PC-3 (cell line): ENCODE measurements at regions not wholly inside any gene's neighbourhood (a gene's known extent, or its start where the extent isn't known, plus 50 kb on each side); places are given as distances from the start of the nearest gene placed in this dataset.

Source experiments
- ATAC-seq: fragments of 200-7000 bp; cut with Tn5 transposase; 2 replicates; pipeline ENCODE4 v1.9.1; 2020; ENCODE audit warnings: mild to moderate bottlenecking, moderate library complexity
- BruUV-seq: library from RNA; stranded (reverse); fragments of 400-500 nt; replicated peaks from 2 replicates; lab custom pipeline; 2021; lab: Mats Ljungman, UMichigan
- CTCF ChIA-PET: fragments of 300-600 bp; sonication (Branson Sonifier 250); formaldehyde crosslinking; loops from one replicate; lab custom pipeline; 2022; ENCODE audit warnings: antibody characterized with exemption; lab: Charles Lee
- POLR2A ChIA-PET: fragments of 300-600 bp; sonication (Branson Sonifier 250); formaldehyde crosslinking; loops from one replicate; lab custom pipeline; 2022; ENCODE audit warnings: antibody characterized with exemption; ENCODE audit not compliant: unreplicated experiment; lab: Charles Lee
- DNase-seq: peaks from one replicate; pipeline ENCODE4 v3.0.0-alpha.2; 2015
- H2AFZ ChIP-seq: fragments of 300-600 bp; sonication (generic); 2 replicates; pipeline ENCODE4 v1.6.0; 2016; ENCODE audit warnings: antibody characterized with exemption, low read length
- H3F3A ChIP-seq: fragments of 300-600 bp; sonication (generic); one replicate; pipeline ENCODE4 v1.6.0; 2017; ENCODE audit warnings: antibody characterized with exemption, low read length, control low read depth, mild to moderate bottlenecking; ENCODE audit not compliant: unreplicated experiment
- H3K27ac ChIP-seq: fragments of 300-600 bp; sonication (generic); 2 replicates; pipeline ENCODE4 v1.5.1; 2016; ENCODE audit warnings: mild to moderate bottlenecking, low read length
- H3K27me3 ChIP-seq: fragments of 300-600 bp; sonication (generic); 2 replicates; pipeline ENCODE4 v1.6.1; 2016; ENCODE audit warnings: low read length, mixed read lengths
- H3K36me3 ChIP-seq: fragments of 300-600 bp; sonication (generic); 2 replicates; pipeline ENCODE4 v1.6.1; 2016; ENCODE audit warnings: low read depth, mixed run types, low read length, mixed read lengths
- H3K4me1 ChIP-seq: fragments of 300-600 bp; sonication (generic); 2 replicates; pipeline ENCODE4 v1.5.1; 2016; ENCODE audit warnings: low read length; ENCODE audit not compliant: insufficient read depth
- H3K4me2 ChIP-seq: fragments of 300-600 bp; sonication (generic); 2 replicates; pipeline ENCODE4 v1.6.0; 2016; ENCODE audit warnings: low read length
- H3K4me3 ChIP-seq: fragments of 300-600 bp; sonication (generic); 2 replicates; pipeline ENCODE4 v1.5.1; 2016; ENCODE audit warnings: mild to moderate bottlenecking, low read length, mixed read lengths
- H3K79me2 ChIP-seq: fragments of 300-600 bp; sonication (generic); 2 replicates; pipeline ENCODE4 v1.6.1; 2017; ENCODE audit warnings: low read length, mixed read lengths
- H3K9ac ChIP-seq: fragments of 300-600 bp; sonication (generic); 2 replicates; pipeline ENCODE4 v1.6.0; 2016; ENCODE audit warnings: mild to moderate bottlenecking, low read length
- H3K9me2 ChIP-seq: fragments of 300-600 bp; sonication (generic); replicated peaks from 2 replicates; pipeline ENCODE4 v1.6.1; 2016; ENCODE audit warnings: mixed run types, low read length, mixed read lengths
- H3K9me3 ChIP-seq: fragments of 300-600 bp; sonication (generic); 2 replicates; pipeline ENCODE4 v1.6.1; 2016; ENCODE audit warnings: low read length, mixed read lengths
- H4K20me1 ChIP-seq: fragments of 300-600 bp; sonication (generic); 2 replicates; pipeline ENCODE4 v1.6.1; 2016; ENCODE audit warnings: low read length, mixed read lengths
- CTCF ChIP-seq: fragments of 300-600 bp; sonication (generic); conservative IDR thresholded peaks from 2 replicates; pipeline ENCODE4 v1.5.1; 2017; ENCODE audit warnings: antibody characterized with exemption, low read depth, mild to moderate bottlenecking, low read length
- EZH2 ChIP-seq: fragments of 300-600 bp; sonication (generic); IDR thresholded peaks from one replicate; pipeline ENCODE4 v1.6.1; 2017; ENCODE audit warnings: antibody characterized with exemption, mild to moderate bottlenecking, low read length; ENCODE audit not compliant: unreplicated experiment
- EZH2phosphoT487 ChIP-seq: fragments of 300-600 bp; sonication (generic); IDR thresholded peaks from 2 replicates; pipeline ENCODE4 v1.6.1; 2018; ENCODE audit warnings: mild to moderate bottlenecking, antibody characterized with exemption, low read length, borderline replicate concordance
- intact Hi-C: fragments of 100-400 bp; cut with micrococcal nuclease; formaldehyde crosslinking; loops from 2 replicates; pipeline ENCODE4 v1.9.0; 2023

GRCh38 chr5:87081016-87081415, 186.7 kb upstream of the RASA1 start:
- Histone ChIP-seq H3K36me3 (no peaks in the 10 kb centered on the region), H3K9ac (no peak overlapping the region), H3K79me2 (no peaks in the 10 kb centered on the region), H2AFZ (no peak overlapping the region), H3K4me2 (no peak overlapping the region), H3F3A (no peaks in the 10 kb centered on the region), H4K20me1 (no peaks in the 10 kb centered on the region), H3K4me3 (no peak overlapping the region), H3K27me3 (no peaks in the 10 kb centered on the region), H3K9me3 (no peaks in the 10 kb centered on the region), H3K9me2 (no peaks in the 10 kb centered on the region), H3K4me1 (no peaks in the 10 kb centered on the region), H3K27ac (no peak overlapping the region)
- no TSS peak for BruUV-seq
- no peak for ATAC-seq
- POLR2A ChIA-PET, result no interaction called here
- DNase-seq, result no peak
- CTCF ChIA-PET, result no interaction called here
- intact Hi-C loops, result no loop called here
- TF ChIP-seq EZH2, result no peak
- TF ChIP-seq EZH2phosphoT487, result no peak

DNA sequence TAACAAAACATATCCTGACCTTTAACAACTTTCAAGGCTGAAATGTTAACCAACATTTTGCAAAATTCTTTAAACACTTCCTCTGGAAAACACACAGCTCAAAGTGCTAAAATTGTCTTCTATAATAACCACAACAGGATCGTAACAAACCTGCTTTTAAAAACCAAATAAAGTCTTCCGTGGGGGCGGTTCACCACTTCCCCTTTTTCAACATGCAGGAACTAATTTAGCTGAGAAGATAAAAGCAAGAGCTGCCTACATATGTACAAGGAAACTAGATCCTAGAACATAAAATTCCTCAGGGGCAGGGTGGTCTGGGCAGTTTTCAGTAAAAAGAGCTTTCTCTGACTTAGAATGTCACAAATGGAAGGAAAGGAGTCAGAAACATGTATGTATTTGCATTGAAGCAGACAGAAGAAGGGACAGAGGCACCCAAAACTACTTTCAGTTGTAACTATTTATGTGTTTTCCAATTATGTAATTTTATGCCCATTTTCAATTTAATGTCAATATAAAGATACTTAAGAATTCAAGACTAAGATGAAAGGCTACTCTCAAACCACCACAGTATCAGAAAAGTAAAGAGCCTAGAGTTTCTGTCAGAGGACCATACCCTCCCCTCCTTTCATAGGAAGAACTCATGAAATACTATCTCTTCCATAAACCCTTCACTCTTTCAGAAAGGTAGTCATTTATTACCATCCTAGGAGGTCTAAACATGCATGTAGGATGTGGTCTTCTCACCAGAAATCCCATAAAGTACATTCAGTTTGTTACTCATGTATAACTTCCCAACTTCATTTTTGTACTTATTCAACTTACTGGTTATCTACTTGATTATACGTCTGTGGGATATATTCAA, 185.9 kb upstream of the RASA1 start:
- Histone ChIP-seq H3K36me3 (no peaks in the 10 kb centered on the region), H3K9me3 (no peaks in the 10 kb centered on the region), H4K20me1 (no peaks in the 10 kb centered on the region), H3K27ac (no peak overlapping the region), H3K4me2 (no peak overlapping the region), H2AFZ (no peak overlapping the region), H3K9me2 (no peaks in the 10 kb centered on the region), H3K9ac (no peak overlapping the region), H3K27me3 (no peaks in the 10 kb centered on the region), H3K79me2 (no peaks in the 10 kb centered on the region), H3K4me1 (no peaks in the 10 kb centered on the region), H3K4me3 (no peak overlapping the region), H3F3A (no peaks in the 10 kb centered on the region)
- TF ChIP-seq EZH2phosphoT487, result no peak
- TF ChIP-seq CTCF, result no peak
- TF ChIP-seq EZH2, result no peak
- intact Hi-C loops, result no loop called here
- no peak for DNase-seq
- POLR2A ChIA-PET, result no interaction called here
- no peak for ATAC-seq
- no TSS peak for BruUV-seq
- CTCF ChIA-PET, result no interaction called here

DNA sequence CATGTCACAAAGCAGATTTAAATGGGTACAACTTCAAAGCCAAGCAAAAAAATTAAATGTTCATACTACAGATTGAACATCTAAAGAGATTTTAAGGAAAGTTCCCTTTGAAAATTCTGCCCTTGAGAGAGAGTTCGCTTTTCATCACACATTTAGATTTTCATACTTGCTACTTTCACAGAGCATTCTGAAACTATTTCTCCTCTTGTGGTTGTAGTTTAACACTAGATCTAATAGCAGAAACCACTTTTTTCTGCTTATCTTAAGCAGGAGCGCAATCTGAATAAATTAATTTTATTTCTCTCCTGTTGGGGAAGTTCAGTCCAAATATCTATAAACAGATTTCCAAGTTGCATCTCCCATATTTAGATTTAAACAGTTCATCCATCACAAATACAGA, 173.3 kb upstream of the RASA1 start:
- Histone ChIP-seq H2AFZ (no peak overlapping the region), H3F3A (no peaks in the 10 kb centered on the region), H3K9me2 (no peaks in the 10 kb centered on the region), H3K4me1 (peaks cover 6% of the 10 kb centered on the region), H3K79me2 (no peaks in the 10 kb centered on the region), H3K9ac (no peak overlapping the region), H3K27ac (no peak overlapping the region), H3K4me2 (no peak overlapping the region), H3K4me3 (no peak overlapping the region), H4K20me1 (no peaks in the 10 kb centered on the region), H3K9me3 (no peaks in the 10 kb centered on the region), H3K27me3 (no peaks in the 10 kb centered on the region), H3K36me3 (no peaks in the 10 kb centered on the region)
- CTCF ChIA-PET, result no interaction called here
- no peak for ATAC-seq
- POLR2A ChIA-PET, result no interaction called here
- TF ChIP-seq EZH2phosphoT487 (no peak), EZH2 (no peak), CTCF (no peak)
- intact Hi-C loops, result no loop called here
- BruUV-seq, result no TSS peak
- DNase-seq, result no peak
